Psoas muscle (tissue), 7 donors: ENCODE measurements at regions not wholly inside any gene's neighbourhood (a gene's known extent, or its start where the extent isn't known, plus 50 kb on each side); places are given as distances from the start of the nearest gene placed in this dataset.

Experiments used
- ATAC-seq, 4 donors: fragments of 200-7000 bp; cut with Tn5 transposase; one replicate each; pipeline ENCODE4 v1.9.1; 2020; ENCODE audit warnings: moderate library complexity in 3 of 4, mild to moderate bottlenecking in 2 of 4
- DNase-seq, 2 donors: peaks; one replicate each; pipeline ENCODE4 v3.0.0-alpha.2; 2020
- H3K27ac ChIP-seq: fragments of 200-600 bp; one replicate; pipeline ENCODE4 v1.8.0; 2022
- H3K27me3 ChIP-seq, 3 donors: fragments of 200-600 bp in 1 of 3; one replicate each; pipeline versions ENCODE4 v1.6.1 to v1.8.0; 2013 to 2022; ENCODE audit warnings: low read length in 2 of 3, mild to moderate bottlenecking in 2 of 3, moderate library complexity in 1 of 3; ENCODE audit not compliant: insufficient read depth in 3 of 3
- H3K36me3 ChIP-seq, 2 donors: fragments of 200-600 bp in 1 of 2; one replicate each; pipeline versions ENCODE4 v1.6.1 to v1.8.0; 2013 to 2022; ENCODE audit warnings: low read depth in 1 of 2, mild to moderate bottlenecking in 1 of 2, moderate library complexity in 1 of 2; ENCODE audit not compliant: insufficient read depth in 1 of 2
- H3K4me1 ChIP-seq: fragments of 200-600 bp; one replicate; pipeline ENCODE4 v1.8.0; 2022
- H3K4me3 ChIP-seq: fragments of 200-600 bp; one replicate; pipeline ENCODE4 v1.8.0; 2022; ENCODE audit warnings: mild to moderate bottlenecking
- H3K9me3 ChIP-seq: fragments of 200-600 bp; one replicate; pipeline ENCODE4 v1.8.0; 2022
- CTCF ChIP-seq: fragments of 200-600 bp; IDR thresholded peaks from one replicate; pipeline ENCODE4 v1.8.0; 2022; ENCODE audit warnings: antibody characterized with exemption
- WGBS, 3 donors: extraction: QIAGEN DNeasy Blood & Tissue Kit; methylation state at CpG; one replicate each; pipeline versions ENCODE4 v1.1.6 to v1.1.7; 2013; 5-methylcytosine and 5-hydroxymethylcytosine counted together
- intact Hi-C, 2 donors: fragments of 100-400 bp; cut with DNase I; formaldehyde crosslinking; loops; one replicate each; pipeline versions ENCODE4 v1.11.0 to v1.14.2; 2022
- donor health status: healthy with polysubstance abuse.
- donor health status: DM: no; HTN: no; CAD: no; lungs with moderate emphysema.
- donor health status: Bipolar disorder and iron deficiency.
- donor health status: healthy.
- donor health status: DM: yes; HTN: yes; CAD: no.
- donor health status: DM: no; HTN: no; CAD: no.
- donor health status: DM: yes; HTN: yes; CAD: no.

GRCh38 chr6:144776031-144776819, 491.1 kb downstream of the UTRN start:
- no peak for TF ChIP-seq CTCF
- Histone ChIP-seq H3K27me3 (no peaks in the 10 kb centered on the region), H3K4me1 (no peaks in the 10 kb centered on the region), H3K27ac (no peak overlapping the region), H3K9me3 (no peaks in the 10 kb centered on the region), H3K4me3 (no peak overlapping the region), H3K36me3 (peaks cover 5 to 34% of the 10 kb centered on the region in 2 donors)
- ATAC-seq (no peak), DNase-seq (no peak)
- intact Hi-C loops, result no loop called here
- 87 to 89% (median 88%) methylated on average over 6 of the region's 6 CpGs for WGBS, 3 donors

- DNase-seq (no peak), ATAC-seq (no peak)
- Histone ChIP-seq H3K4me3 (no peak overlapping the region), H3K9me3 (no peaks in the 10 kb centered on the region), H3K27me3 (no peaks in the 10 kb centered on the region), H3K4me1 (no peaks in the 10 kb centered on the region), H3K27ac (no peak overlapping the region), H3K36me3 (peaks cover 5 to 31% of the 10 kb centered on the region in 2 donors)
- intact Hi-C loops, result no loop called here
- TF ChIP-seq CTCF, result no peak
Measured at GRCh38 chr6:144777249-144777648, 492.1 kb downstream of the UTRN start.

- Histone ChIP-seq H3K36me3 (peaks cover 5 to 25% of the 10 kb centered on the region in 2 donors), H3K9me3 (no peaks in the 10 kb centered on the region), H3K4me1 (no peaks in the 10 kb centered on the region), H3K27me3 (no peaks in the 10 kb centered on the region), H3K4me3 (no peak overlapping the region), H3K27ac (no peak overlapping the region)
- ATAC-seq (no peak), DNase-seq (no peak)
- TF ChIP-seq CTCF, result no peak
- WGBS, 3 donors, result 85 to 100% (median 96%) methylated on average over 2 of the region's 2 CpGs
- intact Hi-C loops, result no loop called here
Measured at GRCh38 chr6:144778056-144778455, 492.9 kb downstream of the UTRN start.

- no peak for TF ChIP-seq CTCF
Measured at GRCh38 chr6:144778773-144779492, 493.8 kb downstream of the UTRN start.

More at GRCh38 chr6:144778773-144779492, 493.8 kb downstream of the UTRN start:
- intact Hi-C loops, result no loop called here
- 95 to 98% (median 98%) methylated on average over 1 of the region's 1 CpG for WGBS, 3 donors
- DNase-seq (no peak), ATAC-seq (no peak)
- Histone ChIP-seq H3K4me3 (no peak overlapping the region), H3K27me3 (no peaks in the 10 kb centered on the region), H3K36me3 (peaks cover 5 to 21% of the 10 kb centered on the region in 2 donors), H3K9me3 (no peaks in the 10 kb centered on the region), H3K27ac (no peak overlapping the region), H3K4me1 (no peaks in the 10 kb centered on the region)
